NCI-H2196 (cell line): ENCODE measurements at regions not wholly inside any gene's neighbourhood (a gene's known extent, or its start where the extent isn't known, plus 50 kb on each side); places are given as distances from the start of the nearest gene placed in this dataset.

ENCODE experiments used
- DNase-seq: peaks from one replicate; lab custom pipeline; 2025; ENCODE audit not compliant: unreplicated experiment; lab: John Stamatoyannopoulos, UW

- DNase-seq: no peak
Measured at GRCh38 chr10:1980459-1980858, 243.1 kb upstream of the ADARB2 start.

GRCh38 chr10:1978584-1978983 is 241.3 kb upstream of the ADARB2 start:
- no peak for DNase-seq

- no peak for DNase-seq
Measured at GRCh38 chr10:1977461-1977860, 240.1 kb upstream of the ADARB2 start.

- DNase-seq: no peak
Measured at GRCh38 chr10:1972406-1972805, 235.1 kb upstream of the ADARB2 start.

- DNase-seq: no peak
Measured at GRCh38 chr10:1968257-1969033, 231.1 kb upstream of the ADARB2 start.

- no peak for DNase-seq
Measured at GRCh38 chr10:1966712-1967376, 229.5 kb upstream of the ADARB2 start.

- no peak for DNase-seq
Measured at GRCh38 chr10:1964476-1964875, 227.2 kb upstream of the ADARB2 start.

- no peak for DNase-seq
Measured at GRCh38 chr10:1963341-1963740, 226.0 kb upstream of the ADARB2 start.

- DNase-seq: no peak
Measured at GRCh38 chr10:1961989-1962388, 224.7 kb upstream of the ADARB2 start.

GRCh38 chr10:1960982-1961381 is 223.7 kb upstream of the ADARB2 start:
- DNase-seq: no peak

- DNase-seq: no peak
Measured at GRCh38 chr10:1957057-1957456, 219.7 kb upstream of the ADARB2 start.

- DNase-seq: no peak
Measured at GRCh38 chr10:1954300-1954699, 217.0 kb upstream of the ADARB2 start.

- DNase-seq: no peak
Measured at GRCh38 chr10:1952126-1953095, 215.1 kb upstream of the ADARB2 start.

- DNase-seq: no peak
Measured at GRCh38 chr10:1950803-1951495, 213.6 kb upstream of the ADARB2 start.

GRCh38 chr10:1947464-1948003 is 210.2 kb upstream of the ADARB2 start:
- DNase-seq: no peak

GRCh38 chr10:1944487-1944886 is 207.2 kb upstream of the ADARB2 start:
- DNase-seq: no peak

GRCh38 chr10:1942478-1942877 is 205.2 kb upstream of the ADARB2 start:
- no peak for DNase-seq

- no peak for DNase-seq
Measured at GRCh38 chr10:1939016-1939415, 201.7 kb upstream of the ADARB2 start.

- DNase-seq: no peak
Measured at GRCh38 chr10:1938317-1938716, 201.0 kb upstream of the ADARB2 start.

- no peak for DNase-seq
Measured at GRCh38 chr10:1935912-1936311, 198.6 kb upstream of the ADARB2 start.

GRCh38 chr10:1933215-1933614 is 195.9 kb upstream of the ADARB2 start:
- no peak for DNase-seq
